SK-N-SH (cell line): ENCODE measurements at regions not wholly inside any gene's neighbourhood (a gene's known extent, or its start where the extent isn't known, plus 50 kb on each side); places are given as distances from the start of the nearest gene placed in this dataset.

Experiments
- CTCF ChIA-PET: fragments of 300-600, 350-600 bp; formaldehyde crosslinking; extraction: SDS; loops from one replicate; lab custom pipeline; 2021; lab: Yijun Ruan, JAX
- POLR2A ChIA-PET: fragments of 350-600 bp; sonication (Branson Sonifier 250); formaldehyde crosslinking; extraction: SDS; loops from one replicate; lab custom pipeline; 2020; ENCODE audit warnings: antibody characterized with exemption, inconsistent platforms; lab: Yijun Ruan, JAX
- DNase-seq: peaks from one replicate; pipeline ENCODE4 v3.0.0; 2012
- H2AFZ ChIP-seq: fragments of 200-600 bp; sonication (generic); 2 replicates; pipeline ENCODE4 v1.8.1; 2016; ENCODE audit warnings: antibody characterized with exemption, mild to moderate bottlenecking, low read depth
- H3F3A ChIP-seq: fragments of 200-600 bp; sonication (generic); replicated peaks from 2 replicates; pipeline ENCODE3; 2016; ENCODE audit warnings: antibody characterized with exemption, mild to moderate bottlenecking; ENCODE audit not compliant: insufficient read depth
- H3K27ac ChIP-seq, 2 experiments: fragments of 200-500 bp in 1 of 2; fragments of 200-600 bp in 1 of 2; sonication (Bioruptor generic) in 1 of 2; sonication (generic), shearing (Covaris generic) in 1 of 2; 2 replicates each; pipeline versions ENCODE4 v1.5.1 to v1.6.1; 2014 to 2016; ENCODE audit warnings: low read depth in 2 of 2, inconsistent platforms in 1 of 2, low read length in 1 of 2, mild to moderate bottlenecking in 1 of 2, mixed read lengths in 1 of 2
- H3K27me3 ChIP-seq: fragments of 200-600 bp; sonication (generic), shearing (Covaris generic); 2 replicates; pipeline ENCODE4 v1.6.1; 2016; ENCODE audit warnings: mixed run types; ENCODE audit not compliant: insufficient read depth
- H3K36me3 ChIP-seq, 2 experiments: fragments of 200-500 bp in 1 of 2; fragments of 200-600 bp in 1 of 2; sonication (Bioruptor generic) in 1 of 2; sonication (generic) in 1 of 2; replicated peaks in 1 of 2; 2 replicates each; pipeline versions ENCODE3 to v1.5.1; 2014 to 2016; ENCODE audit warnings: low read length in 1 of 2, mild to moderate bottlenecking in 1 of 2; ENCODE audit not compliant: insufficient read depth in 2 of 2, control insufficient read depth in 1 of 2
- H3K4me1 ChIP-seq, 2 experiments: fragments of 200-500 bp in 1 of 2; fragments of 200-600 bp in 1 of 2; sonication (Bioruptor generic) in 1 of 2; sonication (generic), shearing (Covaris generic) in 1 of 2; 2 replicates each; pipeline versions ENCODE4 v1.5.1 to v1.6.1; 2014 to 2016; ENCODE audit warnings: low read depth in 1 of 2, low read length in 1 of 2, mixed run types in 1 of 2; ENCODE audit not compliant: insufficient read depth in 2 of 2, control insufficient read depth in 1 of 2
- H3K4me2 ChIP-seq: fragments of 200-600 bp; sonication (generic), shearing (Covaris generic); 2 replicates; pipeline ENCODE4 v1.6.1; 2017; ENCODE audit warnings: mixed run types
- H3K4me3 ChIP-seq, 2 experiments: fragments of 200-500 bp in 1 of 2; fragments of 200-600 bp in 1 of 2; sonication (Bioruptor generic) in 1 of 2; sonication (generic), shearing (Covaris generic) in 1 of 2; 2 replicates each; pipeline versions ENCODE4 v1.5.1 to v1.8.1; 2014 to 2016; ENCODE audit warnings: low read depth in 2 of 2, inconsistent platforms in 1 of 2, low read length in 1 of 2, mild to moderate bottlenecking in 1 of 2, mixed read lengths in 1 of 2, moderate library complexity in 1 of 2
- H3K79me2 ChIP-seq: fragments of 200-600 bp; sonication (generic); 2 replicates; pipeline ENCODE4 v1.8.1; 2017; ENCODE audit warnings: mild to moderate bottlenecking; ENCODE audit not compliant: insufficient read depth
- H3K9ac ChIP-seq: fragments of 200-600 bp; sonication (generic); 2 replicates; pipeline ENCODE4 v1.6.1; 2017; ENCODE audit warnings: mixed run types
- H3K9me2 ChIP-seq: fragments of 200-600 bp; sonication (generic); 2 replicates; pipeline ENCODE4 v1.6.1; 2017; ENCODE audit warnings: mixed run types
- H3K9me3 ChIP-seq: fragments of 200-600 bp; sonication (generic); 2 replicates; pipeline ENCODE4 v1.6.1; 2017; ENCODE audit warnings: mixed run types, mild to moderate bottlenecking, moderate library complexity
- H4K20me1 ChIP-seq: fragments of 200-600 bp; sonication (generic); 2 replicates; pipeline ENCODE4 v1.6.1; 2017; ENCODE audit warnings: mild to moderate bottlenecking, mixed run types; ENCODE audit not compliant: insufficient read depth
- CHD2 ChIP-seq: fragments of 150-350 bp; IDR thresholded peaks from 2 replicates; pipeline ENCODE4 v1.6.1; 2018; ENCODE audit warnings: low read length; ENCODE audit not compliant: partially characterized antibody
- ELF1 ChIP-seq: IDR thresholded peaks from 2 replicates; pipeline ENCODE4 v1.4.0; 2012
- GATA2 ChIP-seq: sonication (generic); formaldehyde crosslinking; IDR thresholded peaks from 2 replicates; pipeline ENCODE4 v1.5.0; 2020; ENCODE audit warnings: mild to moderate bottlenecking, missing genetic modification reagents
- MEF2A ChIP-seq: IDR thresholded peaks from 2 replicates; pipeline ENCODE4 v1.4.0; 2012; ENCODE audit warnings: low read depth, borderline replicate concordance
- NRF1 ChIP-seq: IDR thresholded peaks from 2 replicates; pipeline ENCODE4 v1.6.1; 2012; ENCODE audit warnings: low read depth, mild to moderate bottlenecking, low read length
- RAD21 ChIP-seq: IDR thresholded peaks from 2 replicates; pipeline ENCODE4 v1.6.1; 2012; ENCODE audit warnings: mild to moderate bottlenecking, low read length
- SIN3A ChIP-seq: IDR thresholded peaks from 2 replicates; pipeline ENCODE4 v1.6.1; 2012; ENCODE audit warnings: low read depth, mild to moderate bottlenecking, low read length, moderate library complexity, borderline replicate concordance
- TAF1 ChIP-seq: IDR thresholded peaks from 2 replicates; pipeline ENCODE4 v1.6.1; 2012; ENCODE audit warnings: low read depth, mild to moderate bottlenecking, low read length, moderate library complexity, borderline replicate concordance
- TCF12 ChIP-seq: IDR thresholded peaks from 2 replicates; pipeline ENCODE4 v1.4.0; 2012
- TEAD4 ChIP-seq: IDR thresholded peaks from 2 replicates; pipeline ENCODE4 v1.4.0; 2012; ENCODE audit warnings: mild to moderate bottlenecking, borderline replicate concordance; ENCODE audit not compliant: insufficient read depth
- USF1 ChIP-seq: IDR thresholded peaks from 2 replicates; pipeline ENCODE4 v1.4.0; 2012; ENCODE audit warnings: low read depth, borderline replicate concordance
- WGBS: methylation state at CpG from one replicate; pipeline ENCODE4 v1.1.6; 2017; ENCODE audit warnings: low lambda C conversion rate; 5-methylcytosine and 5-hydroxymethylcytosine counted together
- TF ChIP-seq, protein P1 (sequence below): fragments of 150-350 bp; IDR thresholded peaks from 2 replicates; pipeline ENCODE4 v1.6.1; 2017; ENCODE audit warnings: antibody characterized with exemption, low read length, low read depth, borderline replicate concordance
- TF ChIP-seq, protein P2 (sequence below): IDR thresholded peaks from 2 replicates; pipeline ENCODE4; 2012
- TF ChIP-seq, protein P3 (sequence below): IDR thresholded peaks from 2 replicates; pipeline ENCODE4 v1.4.0; 2012; ENCODE audit warnings: low read depth, borderline replicate concordance

- Histone ChIP-seq H2AFZ (no peak overlapping the region), H3K9ac (no peak overlapping the region), H3K27ac (no peak overlapping the region), H3F3A (no peaks in the 10 kb centered on the region), H3K9me2 (no peaks in the 10 kb centered on the region), H3K9me3 (no peaks in the 10 kb centered on the region), H3K79me2 (no peaks in the 10 kb centered on the region), H3K27me3 (no peaks in the 10 kb centered on the region), H3K4me2 (no peak overlapping the region), H3K4me3 (no peak overlapping the region), H3K4me1 (no peaks in the 10 kb centered on the region), H4K20me1 (no peaks in the 10 kb centered on the region), H3K36me3 (no peaks in the 10 kb centered on the region)
- ChIA-PET CTCF (no interaction called here), POLR2A (no interaction called here)
- WGBS: 86% methylated on average over 5 of the region's 5 CpGs
- no peak for TF ChIP-seq CHD2
- TF ChIP-seq RAD21: no peak
- TF ChIP-seq ELF1: no peak
- no peak for TF ChIP-seq TAF1
- no peak for TF ChIP-seq TEAD4
- TF ChIP-seq USF1: no peak
- TF ChIP-seq, protein P1, sequence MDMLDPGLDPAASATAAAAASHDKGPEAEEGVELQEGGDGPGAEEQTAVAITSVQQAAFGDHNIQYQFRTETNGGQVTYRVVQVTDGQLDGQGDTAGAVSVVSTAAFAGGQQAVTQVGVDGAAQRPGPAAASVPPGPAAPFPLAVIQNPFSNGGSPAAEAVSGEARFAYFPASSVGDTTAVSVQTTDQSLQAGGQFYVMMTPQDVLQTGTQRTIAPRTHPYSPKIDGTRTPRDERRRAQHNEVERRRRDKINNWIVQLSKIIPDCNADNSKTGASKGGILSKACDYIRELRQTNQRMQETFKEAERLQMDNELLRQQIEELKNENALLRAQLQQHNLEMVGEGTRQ: no peak
- TF ChIP-seq, protein P2, sequence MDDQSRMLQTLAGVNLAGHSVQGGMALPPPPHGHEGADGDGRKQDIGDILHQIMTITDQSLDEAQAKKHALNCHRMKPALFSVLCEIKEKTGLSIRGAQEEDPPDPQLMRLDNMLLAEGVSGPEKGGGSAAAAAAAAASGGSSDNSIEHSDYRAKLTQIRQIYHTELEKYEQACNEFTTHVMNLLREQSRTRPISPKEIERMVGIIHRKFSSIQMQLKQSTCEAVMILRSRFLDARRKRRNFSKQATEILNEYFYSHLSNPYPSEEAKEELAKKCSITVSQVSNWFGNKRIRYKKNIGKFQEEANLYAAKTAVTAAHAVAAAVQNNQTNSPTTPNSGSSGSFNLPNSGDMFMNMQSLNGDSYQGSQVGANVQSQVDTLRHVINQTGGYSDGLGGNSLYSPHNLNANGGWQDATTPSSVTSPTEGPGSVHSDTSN: no peak
- TF ChIP-seq NRF1: no peak
- DNase-seq: no peak
Measured at GRCh38 chr11:130693543-130693942, 222.7 kb downstream of the SNX19 start.

GRCh38 chr11:130694488-130695045 is 221.7 kb downstream of the SNX19 start:
- Histone ChIP-seq H3K4me2 (no peak overlapping the region), H3K9me2 (no peaks in the 10 kb centered on the region), H3K4me3 (no peak overlapping the region), H3K9ac (no peak overlapping the region), H3K27ac (no peak overlapping the region), H3K9me3 (no peaks in the 10 kb centered on the region), H3K79me2 (no peaks in the 10 kb centered on the region), H3K27me3 (no peaks in the 10 kb centered on the region), H2AFZ (no peak overlapping the region), H3F3A (no peaks in the 10 kb centered on the region), H4K20me1 (no peaks in the 10 kb centered on the region)
- CTCF ChIA-PET: no interaction called here
- DNase-seq: no peak
- WGBS: 76% methylated on average over 5 of the region's 5 CpGs
- POLR2A ChIA-PET: no interaction called here
- TF ChIP-seq, protein P3, sequence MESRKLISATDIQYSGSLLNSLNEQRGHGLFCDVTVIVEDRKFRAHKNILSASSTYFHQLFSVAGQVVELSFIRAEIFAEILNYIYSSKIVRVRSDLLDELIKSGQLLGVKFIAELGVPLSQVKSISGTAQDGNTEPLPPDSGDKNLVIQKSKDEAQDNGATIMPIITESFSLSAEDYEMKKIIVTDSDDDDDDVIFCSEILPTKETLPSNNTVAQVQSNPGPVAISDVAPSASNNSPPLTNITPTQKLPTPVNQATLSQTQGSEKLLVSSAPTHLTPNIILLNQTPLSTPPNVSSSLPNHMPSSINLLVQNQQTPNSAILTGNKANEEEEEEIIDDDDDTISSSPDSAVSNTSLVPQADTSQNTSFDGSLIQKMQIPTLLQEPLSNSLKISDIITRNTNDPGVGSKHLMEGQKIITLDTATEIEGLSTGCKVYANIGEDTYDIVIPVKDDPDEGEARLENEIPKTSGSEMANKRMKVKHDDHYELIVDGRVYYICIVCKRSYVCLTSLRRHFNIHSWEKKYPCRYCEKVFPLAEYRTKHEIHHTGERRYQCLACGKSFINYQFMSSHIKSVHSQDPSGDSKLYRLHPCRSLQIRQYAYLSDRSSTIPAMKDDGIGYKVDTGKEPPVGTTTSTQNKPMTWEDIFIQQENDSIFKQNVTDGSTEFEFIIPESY: no peak
- no peak for TF ChIP-seq MEF2A
- no peak for TF ChIP-seq SIN3A
- TF ChIP-seq TCF12: no peak
- no peak for TF ChIP-seq GATA2 (CRISPR knock-in tag)
- TF ChIP-seq, protein P2: no peak
- TF ChIP-seq, all 33 proteins: peak for 0
- H3K4me1 ChIP-seq: no peaks in the 10 kb centered on the region
- H3K36me3 ChIP-seq: no peaks in the 10 kb centered on the region
